GM06990 (cell line): ENCODE measurements at regions not wholly inside any gene's neighbourhood (a gene's known extent, or its start where the extent isn't known, plus 50 kb on each side); places are given as distances from the start of the nearest gene placed in this dataset.
A peak's percentile ranks its signal among the peaks of the same experiment; 100 is the strongest.

ENCODE experiments used
- DNase-seq: peaks from one replicate; pipeline ENCODE4 v3.0.0-alpha.2; 2011; ENCODE audit not compliant: insufficient read length; ENCODE audit errors: extremely low read depth
- H3K27me3 ChIP-seq: replicated peaks from 2 replicates; pipeline ENCODE4 v1.6.0; 2011; ENCODE audit warnings: low read length; ENCODE audit not compliant: control insufficient read depth, insufficient read depth
- H3K36me3 ChIP-seq: 2 replicates; pipeline ENCODE4 v1.5.1; 2011; ENCODE audit warnings: low read length; ENCODE audit not compliant: control insufficient read depth, insufficient read depth
- H3K4me3 ChIP-seq: replicated peaks from 2 replicates; pipeline ENCODE4 v1.5.1; 2011; ENCODE audit warnings: low read depth, mild to moderate bottlenecking, control low read depth, low read length
- CTCF ChIP-seq: IDR thresholded peaks from 2 replicates; pipeline ENCODE4 v1.5.1; 2011; ENCODE audit warnings: low read length, control low read depth, mild to moderate bottlenecking, inconsistent platforms; ENCODE audit not compliant: insufficient read depth, poor library complexity, severe bottlenecking

DNA sequence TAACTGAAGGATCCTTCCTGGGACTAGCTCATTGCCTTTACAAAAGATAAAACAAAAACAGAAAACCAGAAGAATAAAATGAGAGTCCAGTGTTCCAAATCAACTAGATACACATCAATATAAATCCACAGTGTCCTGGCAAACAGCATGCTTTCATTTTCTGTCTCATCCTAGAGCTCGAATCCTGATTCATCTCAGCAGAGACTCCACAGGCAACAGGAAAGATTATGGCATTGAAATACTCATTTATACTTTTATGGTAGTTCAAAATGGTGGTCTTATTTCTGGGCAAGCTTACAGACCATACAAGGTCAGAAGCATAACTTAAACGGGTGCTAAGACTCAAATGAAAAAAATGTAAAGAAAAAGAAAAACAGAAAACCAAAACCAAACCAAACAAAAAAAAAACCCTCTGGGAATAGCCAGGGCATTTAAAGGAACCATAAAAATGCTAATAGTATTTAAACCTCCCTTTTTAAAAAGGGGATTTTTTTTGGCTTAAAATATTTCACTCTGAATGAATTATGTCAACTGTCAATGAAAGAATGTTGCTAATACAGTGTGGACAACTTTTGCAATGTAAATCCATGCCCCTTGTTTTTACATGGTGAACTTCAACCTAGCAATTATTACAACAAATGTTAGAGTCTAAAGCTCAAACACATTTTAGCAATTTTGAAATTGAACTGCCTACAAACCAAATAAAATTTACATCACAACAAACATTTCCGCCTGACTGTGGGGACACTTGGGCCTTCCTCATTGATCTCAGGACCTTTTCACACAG lies 57.9 kb downstream of the GPR101 start:
- Histone ChIP-seq H3K4me3 (no peak overlapping the region), H3K36me3 (no peaks in the 10 kb centered on the region), H3K27me3 (no peaks in the 10 kb centered on the region)
- TF ChIP-seq CTCF = no peak
- DNase-seq = no peak

GRCh38 chrX:136967966-136968365 lies 65.8 kb downstream of the GPR101 start:
- no peak for TF ChIP-seq CTCF
- DNase-seq = no peak
- Histone ChIP-seq H3K4me3 (no peak overlapping the region), H3K36me3 (no peaks in the 10 kb centered on the region), H3K27me3 (no peaks in the 10 kb centered on the region)

GRCh38 chrX:136963973-136964372 lies 69.8 kb downstream of the GPR101 start:
- TF ChIP-seq CTCF = no peak
- H3K36me3 ChIP-seq = no peaks in the 10 kb centered on the region
- no peak for DNase-seq
- no peak overlapping the region for H3K4me3 ChIP-seq
- no peaks in the 10 kb centered on the region for H3K27me3 ChIP-seq

DNA sequence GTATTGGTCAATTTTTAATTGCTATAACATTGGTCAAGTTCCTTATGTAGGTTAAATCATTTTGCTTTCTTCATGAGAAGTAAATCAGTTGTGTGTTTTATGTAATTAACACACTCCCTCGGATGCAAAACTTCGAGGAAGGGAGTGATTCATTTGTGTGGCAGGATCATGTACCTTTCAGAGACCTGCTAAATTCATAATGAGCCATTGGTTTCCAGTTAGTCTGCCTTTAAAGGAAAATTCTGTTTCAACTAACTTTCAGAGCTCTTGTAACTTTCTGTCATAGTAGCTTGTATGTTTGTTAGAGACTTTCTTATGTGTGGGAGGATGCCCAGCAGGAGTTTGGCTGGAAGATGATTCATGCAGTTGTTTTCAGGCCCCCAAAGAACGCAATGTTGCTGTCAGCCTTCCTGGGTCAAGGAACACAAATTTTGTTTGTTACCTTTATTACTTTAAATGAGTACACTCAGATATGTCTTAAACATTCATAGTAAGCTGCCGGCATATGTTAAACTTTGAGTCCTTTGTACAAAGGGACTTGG lies 72.1 kb downstream of the GPR101 start:
- Histone ChIP-seq H3K27me3 (no peaks in the 10 kb centered on the region), H3K36me3 (no peaks in the 10 kb centered on the region), H3K4me3 (no peak overlapping the region)
- no peak for DNase-seq
- TF ChIP-seq CTCF = no peak

DNA sequence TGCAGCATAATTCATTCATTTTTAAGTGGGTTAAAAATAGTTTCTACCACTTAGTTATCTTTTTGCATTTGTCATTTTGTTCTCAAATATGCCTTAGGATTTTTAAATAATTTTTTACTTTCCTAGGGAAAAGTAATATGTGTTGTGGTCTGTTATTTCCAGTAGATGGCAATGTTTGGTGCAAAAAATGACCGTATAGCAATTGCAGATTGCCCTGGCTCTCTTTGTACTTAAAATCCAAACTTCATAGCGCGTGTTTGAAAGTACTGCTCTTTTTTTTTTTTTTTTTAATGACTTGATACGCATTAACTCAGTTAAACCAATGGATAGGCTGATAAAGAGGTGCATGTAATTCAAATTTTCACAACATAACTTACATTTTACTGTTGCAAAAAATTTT lies 74.4 kb upstream of the RBMX start:
- TF ChIP-seq CTCF = peak; percentile 33
- H3K4me3 ChIP-seq = no peak overlapping the region
- no peaks in the 10 kb centered on the region for H3K27me3 ChIP-seq
- DNase-seq = no peak
- H3K36me3 ChIP-seq = no peaks in the 10 kb centered on the region
